ENCODE measurements at regions not wholly inside any gene's neighbourhood (a gene's known extent, or its start where the extent isn't known, plus 50 kb on each side); places are given as distances from the start of the nearest gene placed in this dataset.
"Not testable (repeated sequence)": the region's sequence is repeated elsewhere in the genome, so short reads cannot be mapped to it uniquely, and the experiment has no call there.

DNA sequence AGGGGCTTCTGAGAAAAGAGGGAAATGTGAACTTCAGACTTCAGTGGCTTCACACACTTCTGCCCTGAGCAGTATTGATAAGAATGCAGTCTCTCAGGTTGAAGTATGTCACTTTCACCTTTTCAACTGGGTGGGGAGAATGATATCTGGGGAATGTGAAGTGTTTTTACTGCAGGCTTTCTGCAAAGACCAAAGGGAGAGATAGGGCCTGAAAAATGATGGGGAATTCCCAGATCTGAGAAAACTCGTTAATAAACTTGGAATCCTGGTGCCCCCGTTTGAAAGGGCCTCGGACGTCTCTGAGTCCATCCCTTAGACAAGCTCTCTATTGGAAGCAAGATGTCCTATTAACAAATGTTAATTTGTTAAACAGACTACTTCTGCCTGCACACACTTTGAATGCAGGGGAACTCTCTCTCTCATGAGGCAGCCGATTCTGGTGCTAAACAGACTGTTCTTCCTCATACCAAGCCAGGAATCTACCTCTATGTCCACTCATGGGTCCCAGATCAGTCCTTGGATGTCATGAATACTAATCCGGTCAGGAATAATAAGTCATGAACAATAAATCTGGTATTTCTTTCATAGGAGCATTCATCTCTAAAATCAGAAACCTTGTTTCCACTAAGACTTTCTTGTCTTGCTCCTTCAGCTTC, 193.6 kb downstream of the JCAD start:
- no peaks in the 10 kb centered on the region for H3K36me3 ChIP-seq (ENCODE audit: insufficient read depth)
- TF ChIP-seq, protein P1, sequence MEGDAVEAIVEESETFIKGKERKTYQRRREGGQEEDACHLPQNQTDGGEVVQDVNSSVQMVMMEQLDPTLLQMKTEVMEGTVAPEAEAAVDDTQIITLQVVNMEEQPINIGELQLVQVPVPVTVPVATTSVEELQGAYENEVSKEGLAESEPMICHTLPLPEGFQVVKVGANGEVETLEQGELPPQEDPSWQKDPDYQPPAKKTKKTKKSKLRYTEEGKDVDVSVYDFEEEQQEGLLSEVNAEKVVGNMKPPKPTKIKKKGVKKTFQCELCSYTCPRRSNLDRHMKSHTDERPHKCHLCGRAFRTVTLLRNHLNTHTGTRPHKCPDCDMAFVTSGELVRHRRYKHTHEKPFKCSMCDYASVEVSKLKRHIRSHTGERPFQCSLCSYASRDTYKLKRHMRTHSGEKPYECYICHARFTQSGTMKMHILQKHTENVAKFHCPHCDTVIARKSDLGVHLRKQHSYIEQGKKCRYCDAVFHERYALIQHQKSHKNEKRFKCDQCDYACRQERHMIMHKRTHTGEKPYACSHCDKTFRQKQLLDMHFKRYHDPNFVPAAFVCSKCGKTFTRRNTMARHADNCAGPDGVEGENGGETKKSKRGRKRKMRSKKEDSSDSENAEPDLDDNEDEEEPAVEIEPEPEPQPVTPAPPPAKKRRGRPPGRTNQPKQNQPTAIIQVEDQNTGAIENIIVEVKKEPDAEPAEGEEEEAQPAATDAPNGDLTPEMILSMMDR (conservative IDR thresholded peaks at IDR 0.05; ENCODE audit: low read depth, low read length) = no peak
- no peaks in the 10 kb centered on the region for H3K79me2 ChIP-seq (ENCODE audit: insufficient read depth, low read depth)
- H3K4me1 ChIP-seq (ENCODE audit: low read depth, poor library complexity, severe bottlenecking) = no peaks in the 10 kb centered on the region
- no peak overlapping the region for H3K9ac ChIP-seq
- H3K4me2 ChIP-seq = no peak overlapping the region
- no peaks in the 10 kb centered on the region for H4K20me1 ChIP-seq (ENCODE audit: insufficient read depth)
- no peak overlapping the region for H2AFZ ChIP-seq (ENCODE audit: low read depth)
- H3K27ac ChIP-seq = no peak overlapping the region
- no peak overlapping the region for H3K4me3 ChIP-seq (IDR thresholded peaks at IDR 0.05; ENCODE audit: insufficient read depth, low read depth, low read length)
- no peaks in the 10 kb centered on the region for H3K27me3 ChIP-seq (ENCODE audit: insufficient read depth, low read depth)

DNA sequence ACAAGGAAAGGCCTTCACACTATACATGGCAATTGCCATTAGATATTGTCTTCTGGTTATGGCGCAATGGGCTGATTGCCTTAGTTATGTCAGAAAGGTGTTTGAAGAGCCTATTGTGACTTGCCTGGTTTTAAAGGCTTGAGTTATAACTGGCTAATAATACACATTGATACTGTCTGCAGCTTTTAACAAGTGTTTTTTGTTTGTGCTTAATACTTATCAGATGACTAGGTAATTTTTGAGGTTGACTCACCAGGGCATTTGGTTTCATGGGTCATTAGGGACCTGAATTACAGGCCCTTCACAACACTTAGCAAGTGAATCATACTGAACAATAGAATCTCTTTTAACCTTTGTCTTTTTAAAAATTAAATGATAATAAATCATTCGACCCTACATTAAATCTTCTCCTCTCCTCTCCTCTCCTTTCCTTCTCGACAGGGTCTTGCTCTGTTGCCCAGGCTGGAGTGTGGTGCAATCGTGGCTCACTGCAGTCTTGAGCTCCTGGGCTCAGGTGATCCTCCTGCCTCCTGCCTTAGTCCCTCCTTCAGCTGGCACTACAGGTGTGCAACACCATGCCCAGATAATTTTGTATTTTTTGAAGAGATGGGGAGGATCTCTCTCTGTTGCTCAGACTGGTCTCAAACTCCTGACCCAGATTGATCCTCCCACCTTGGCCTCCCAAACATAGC, 196.3 kb downstream of the JCAD start:
- Histone ChIP-seq H4K20me1 (ENCODE audit: insufficient read depth) (no peaks in the 10 kb centered on the region), H3K36me3 (ENCODE audit: insufficient read depth) (no peaks in the 10 kb centered on the region), H3K4me3 (IDR thresholded peaks at IDR 0.05; ENCODE audit: insufficient read depth, low read depth, low read length) (no peak overlapping the region), H3K4me1 (ENCODE audit: low read depth, poor library complexity, severe bottlenecking) (no peaks in the 10 kb centered on the region), H2AFZ (ENCODE audit: low read depth) (no peak overlapping the region), H3K9ac (no peak overlapping the region), H3K27me3 (ENCODE audit: insufficient read depth, low read depth) (no peaks in the 10 kb centered on the region), H3K27ac (no peak overlapping the region), H3K4me2 (no peak overlapping the region), H3K79me2 (ENCODE audit: insufficient read depth, low read depth) (no peaks in the 10 kb centered on the region)
- TF ChIP-seq, protein P1 (conservative IDR thresholded peaks at IDR 0.05; ENCODE audit: low read depth, low read length) = no peak

DNA sequence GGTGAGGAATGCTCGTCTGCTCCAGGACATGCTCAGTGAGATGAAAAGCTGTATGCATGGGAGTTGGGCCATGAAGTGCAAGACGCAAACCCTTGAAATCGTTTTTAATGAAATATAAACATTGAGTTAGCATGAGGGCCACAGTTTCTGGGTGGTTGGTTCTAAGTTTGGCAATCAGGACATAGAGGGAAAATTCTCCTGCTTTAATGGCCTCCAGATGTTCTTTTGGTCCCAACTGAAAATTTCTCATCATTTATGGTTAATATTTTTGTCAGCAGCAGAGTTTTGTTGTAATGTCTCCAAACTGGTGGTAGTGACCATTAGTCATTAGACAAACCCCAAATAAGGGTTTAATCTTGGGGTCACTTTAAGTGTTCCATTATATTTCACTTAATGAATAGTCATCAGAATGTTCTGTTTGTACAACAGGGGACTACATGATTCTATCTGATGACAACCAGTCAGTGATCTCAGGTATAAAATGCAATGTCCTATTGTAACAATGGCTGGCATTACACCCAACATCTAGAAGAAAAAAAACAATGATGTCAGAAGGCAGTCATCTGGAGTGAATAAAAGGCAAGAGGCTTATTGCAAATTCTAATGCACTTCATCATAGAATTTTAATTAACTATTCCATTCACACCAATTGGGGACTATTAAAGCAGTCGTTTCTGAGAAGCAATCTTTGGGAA, 197.4 kb downstream of the JCAD start:
- no peak overlapping the region for H3K4me3 ChIP-seq (IDR thresholded peaks at IDR 0.05; ENCODE audit: insufficient read depth, low read depth, low read length)
- TF ChIP-seq, protein P1 (conservative IDR thresholded peaks at IDR 0.05; ENCODE audit: low read depth, low read length) = no peak
- H2AFZ ChIP-seq (ENCODE audit: low read depth) = no peak overlapping the region
- no peaks in the 10 kb centered on the region for H3K36me3 ChIP-seq (ENCODE audit: insufficient read depth)
- no peak overlapping the region for H3K9ac ChIP-seq
- no peaks in the 10 kb centered on the region for H3K4me1 ChIP-seq (ENCODE audit: low read depth, poor library complexity, severe bottlenecking)
- H3K4me2 ChIP-seq = no peak overlapping the region
- H4K20me1 ChIP-seq (ENCODE audit: insufficient read depth) = no peaks in the 10 kb centered on the region
- H3K27ac ChIP-seq = no peak overlapping the region
- H3K79me2 ChIP-seq (ENCODE audit: insufficient read depth, low read depth) = no peaks in the 10 kb centered on the region
- no peaks in the 10 kb centered on the region for H3K27me3 ChIP-seq (ENCODE audit: insufficient read depth, low read depth)

DNA sequence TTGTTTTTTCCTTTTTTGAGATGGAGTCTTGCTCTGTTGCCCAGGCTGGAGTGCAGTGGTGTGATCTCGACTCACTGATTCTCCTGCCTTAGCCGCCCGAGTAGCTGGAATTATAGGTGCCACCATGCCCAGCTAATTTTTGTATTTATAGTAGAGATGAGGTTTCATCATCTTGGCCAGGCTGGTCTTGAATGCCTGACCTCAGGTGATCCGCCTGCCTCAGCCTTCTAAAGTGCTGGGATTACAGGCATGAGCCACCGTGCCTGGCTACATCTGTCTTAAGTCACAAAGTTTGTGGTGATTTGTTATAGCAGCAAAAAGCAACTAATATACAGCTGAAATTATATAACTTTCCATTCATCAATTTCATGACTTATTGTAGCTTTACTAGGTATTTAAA, 198.2 kb downstream of the JCAD start:
- H3K9ac ChIP-seq; H2AFZ ChIP-seq (ENCODE audit: low read depth); H3K36me3 ChIP-seq (ENCODE audit: insufficient read depth); H3K4me1 ChIP-seq (ENCODE audit: low read depth, poor library complexity, severe bottlenecking); H3K27ac ChIP-seq; H3K4me3 ChIP-seq (IDR thresholded peaks at IDR 0.05; ENCODE audit: insufficient read depth, low read depth, low read length); H3K4me2 ChIP-seq; H3K27me3 ChIP-seq (ENCODE audit: insufficient read depth, low read depth); H3K79me2 ChIP-seq (ENCODE audit: insufficient read depth, low read depth); H4K20me1 ChIP-seq (ENCODE audit: insufficient read depth): not testable (repeated sequence)

Data from KMS-11 (cell line).